ENCODE measurements at regions not wholly inside any gene's neighbourhood (a gene's known extent, or its start where the extent isn't known, plus 50 kb on each side); places are given as distances from the start of the nearest gene placed in this dataset.

DNA sequence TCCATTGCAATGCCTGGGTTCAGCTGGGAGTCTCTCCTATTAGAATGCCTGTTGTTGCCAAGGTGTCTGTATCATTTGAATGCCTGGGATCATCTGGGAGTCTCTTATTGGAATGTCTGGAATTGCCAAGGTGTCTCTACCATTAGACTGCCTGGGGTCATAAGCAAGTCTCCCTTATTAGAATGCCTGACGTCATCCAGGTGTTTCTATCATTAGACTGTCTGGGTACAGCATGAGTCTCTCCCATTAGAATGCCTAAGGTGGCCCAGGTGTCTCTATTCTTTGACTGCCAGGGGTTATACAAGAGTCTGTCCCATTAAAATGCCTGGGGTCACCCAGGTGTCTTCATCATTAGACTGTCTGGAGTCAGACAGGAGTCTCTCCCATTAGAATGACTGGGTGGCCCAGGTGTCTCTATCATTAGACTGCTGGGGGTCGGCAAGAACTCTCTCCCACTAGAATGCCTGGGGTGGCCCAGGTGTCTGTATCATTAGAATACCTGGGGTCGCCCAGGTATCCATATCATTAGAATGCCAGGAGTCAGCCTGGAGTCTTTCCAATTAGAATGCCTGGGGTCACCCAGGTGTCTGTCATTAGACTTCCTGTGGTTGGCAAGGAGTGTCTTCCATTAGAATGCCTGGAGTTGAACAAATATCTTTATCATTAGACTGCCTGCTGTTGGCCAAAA lies 2274.0 kb downstream of the TP53TG3F start:
- TF ChIP-seq POLR2A (IDR thresholded peaks at IDR 0.05; ENCODE audit: borderline replicate concordance, extremely low read depth, insufficient read depth, insufficient read length) = no peak
- no peak for TF ChIP-seq CTCF (IDR thresholded peaks at IDR 0.05 in 2 of 3, conservative IDR thresholded peaks at IDR 0.05 in 1 of 3; ENCODE audit: borderline replicate concordance in 1 of 3, insufficient read depth in 1 of 3, low read depth in 2 of 3, low read length in 2 of 3)
- TF ChIP-seq REST (IDR thresholded peaks at IDR 0.05; ENCODE audit: low read depth) = no peak
- TF ChIP-seq ZBTB33 (IDR thresholded peaks at IDR 0.05; ENCODE audit: extremely low read depth, insufficient replicate concordance, low read length) = no peak
- no peak for TF ChIP-seq SP1 (IDR thresholded peaks at IDR 0.05; ENCODE audit: low read depth)
- no peak for TF ChIP-seq POLR2AphosphoS5 (IDR thresholded peaks at IDR 0.05; ENCODE audit: low read depth, low read length)
- no peak for TF ChIP-seq JUND (IDR thresholded peaks at IDR 0.05)
- no peak for TF ChIP-seq ZNF274 (IDR thresholded peaks at IDR 0.05; ENCODE audit: low read depth, low read length)
- no peak for TF ChIP-seq CEBPB (IDR thresholded peaks at IDR 0.05; ENCODE audit: low read depth)
- TF ChIP-seq MAX (IDR thresholded peaks at IDR 0.05) = no peak
- no peak for TF ChIP-seq EZH2 (IDR thresholded peaks at IDR 0.05)
- TF ChIP-seq EZH2phosphoT487 (IDR thresholded peaks at IDR 0.05; ENCODE audit: borderline replicate concordance) = no peak
- TF ChIP-seq RAD21 (IDR thresholded peaks at IDR 0.05; ENCODE audit: low read depth) = no peak
- TF ChIP-seq SIN3A (IDR thresholded peaks at IDR 0.05; ENCODE audit: low read depth) = no peak

All from HCT116 (cell line).